ENCODE measurements at regions not wholly inside any gene's neighbourhood (a gene's known extent, or its start where the extent isn't known, plus 50 kb on each side); places are given as distances from the start of the nearest gene placed in this dataset.

DNA sequence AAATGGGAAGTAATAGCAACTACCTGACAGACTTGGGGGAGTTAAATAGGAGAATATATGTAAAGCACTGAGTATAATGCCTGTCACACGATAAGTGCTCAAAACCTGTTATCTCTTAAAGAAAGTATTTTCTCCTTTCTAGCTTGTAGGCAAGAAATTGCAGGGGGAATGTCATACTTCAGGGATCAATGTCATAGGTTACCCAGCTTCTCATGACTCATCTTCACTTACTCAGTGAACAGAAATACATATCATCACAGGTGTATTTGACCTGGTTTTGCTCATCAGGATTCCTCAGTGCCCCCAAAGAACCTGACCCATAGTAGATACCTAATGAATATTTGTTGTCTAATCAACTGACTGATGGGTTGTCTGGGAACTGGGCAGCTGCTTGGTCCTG is 285.0 kb upstream of the ATP2B1 start:
- ATAC-seq (replicated peaks): peak; percentile 63

DNA sequence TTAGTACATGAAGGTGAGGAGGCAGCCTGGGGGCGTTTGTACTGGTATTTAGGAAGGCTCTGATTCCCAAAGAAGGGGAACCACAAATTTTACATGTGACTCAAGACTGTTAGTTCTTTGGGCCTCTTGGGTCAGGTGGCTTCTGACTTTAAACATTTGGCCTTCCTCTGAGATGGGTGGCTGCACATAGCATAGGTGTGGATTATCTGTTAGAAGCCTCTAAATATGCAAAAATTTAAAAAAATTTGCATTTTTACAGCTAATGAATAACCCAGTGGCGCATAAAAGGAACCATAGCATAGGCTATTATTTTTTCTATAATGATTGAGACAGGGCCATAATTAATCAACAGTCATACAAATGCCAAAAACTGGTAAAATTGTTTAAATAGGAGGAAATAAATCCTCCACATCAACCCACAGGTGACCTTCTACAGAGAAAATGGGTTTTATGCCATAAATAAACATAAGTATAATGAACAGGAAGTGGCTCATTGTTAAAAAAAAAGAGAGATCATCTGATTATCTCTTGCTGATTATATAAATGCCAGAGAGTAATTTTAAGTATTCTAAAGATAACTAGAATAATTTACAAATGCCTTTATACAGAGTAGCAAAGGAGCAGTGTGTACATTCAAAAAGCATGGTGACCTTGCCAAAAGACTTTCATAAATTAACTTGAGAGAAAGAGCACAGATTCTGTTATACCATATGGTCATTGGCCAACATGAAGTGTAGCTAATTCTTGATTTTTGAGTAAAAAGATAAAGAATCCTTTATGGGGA is 284.2 kb upstream of the ATP2B1 start:
- Mint-ChIP-seq H3K4me3 (no peak overlapping the region), H3K9me3 (peaks cover 4% of the 10 kb centered on the region), H3K36me3 (ENCODE audit: low read depth) (no peaks in the 10 kb centered on the region), H3K27me3 (no peaks in the 10 kb centered on the region), H3K27ac (peak overlapping the region; percentile 17), H3K4me1 (peaks cover 18% of the 10 kb centered on the region)
- no peak for ATAC-seq (replicated peaks)

More for the DNA sequence above, 285.0 kb upstream of the ATP2B1 start:
- Mint-ChIP-seq H3K4me3 (no peak overlapping the region), H3K36me3 (ENCODE audit: low read depth) (no peaks in the 10 kb centered on the region), H3K27ac (no peak overlapping the region), H3K27me3 (no peaks in the 10 kb centered on the region), H3K4me1 (peaks cover 18% of the 10 kb centered on the region), H3K9me3 (peaks cover 4% of the 10 kb centered on the region)

DNA sequence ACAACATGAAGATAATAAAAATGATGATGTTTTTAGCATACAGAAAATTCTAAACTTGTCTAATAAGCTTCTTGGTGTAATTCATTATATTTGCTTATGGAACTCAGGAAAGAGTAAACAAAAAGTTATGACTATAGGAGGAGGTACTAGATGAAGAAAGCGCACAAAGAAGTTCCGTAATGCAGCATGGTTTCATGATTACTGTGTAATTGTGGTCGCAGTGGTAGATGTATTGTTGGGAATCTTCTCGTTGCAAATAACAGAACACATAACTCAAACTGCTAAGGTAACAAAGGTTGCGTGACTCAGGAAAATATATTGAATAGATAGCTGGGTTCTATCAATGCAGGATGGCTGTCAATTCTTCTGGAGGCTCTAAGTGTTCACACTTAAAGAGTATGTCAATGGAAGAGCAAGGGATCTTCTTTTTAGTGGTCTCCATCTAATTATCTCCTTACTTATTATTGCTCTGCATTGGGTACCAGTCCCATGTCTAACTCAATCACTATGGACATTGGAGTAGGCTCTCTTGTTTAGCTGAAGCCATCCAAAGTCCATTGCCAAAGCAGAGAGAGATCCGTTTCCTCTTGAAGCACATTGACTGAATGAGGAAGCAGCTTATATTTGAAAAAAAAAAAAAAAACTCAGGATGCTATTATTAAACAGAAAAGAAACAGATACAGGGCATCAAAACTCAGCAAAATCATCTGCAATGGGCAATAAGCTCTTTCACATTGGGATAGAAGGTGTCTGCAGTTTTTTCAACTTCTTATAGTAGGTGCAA is 283.4 kb upstream of the ATP2B1 start:
- Mint-ChIP-seq H3K4me1 (peaks cover 18% of the 10 kb centered on the region), H3K27ac (peak overlapping the region; percentile 17), H3K9me3 (peaks cover 4% of the 10 kb centered on the region), H3K36me3 (ENCODE audit: low read depth) (no peaks in the 10 kb centered on the region), H3K4me3 (no peak overlapping the region), H3K27me3 (no peaks in the 10 kb centered on the region)
- peak; percentile 55 for ATAC-seq (replicated peaks)

DNA sequence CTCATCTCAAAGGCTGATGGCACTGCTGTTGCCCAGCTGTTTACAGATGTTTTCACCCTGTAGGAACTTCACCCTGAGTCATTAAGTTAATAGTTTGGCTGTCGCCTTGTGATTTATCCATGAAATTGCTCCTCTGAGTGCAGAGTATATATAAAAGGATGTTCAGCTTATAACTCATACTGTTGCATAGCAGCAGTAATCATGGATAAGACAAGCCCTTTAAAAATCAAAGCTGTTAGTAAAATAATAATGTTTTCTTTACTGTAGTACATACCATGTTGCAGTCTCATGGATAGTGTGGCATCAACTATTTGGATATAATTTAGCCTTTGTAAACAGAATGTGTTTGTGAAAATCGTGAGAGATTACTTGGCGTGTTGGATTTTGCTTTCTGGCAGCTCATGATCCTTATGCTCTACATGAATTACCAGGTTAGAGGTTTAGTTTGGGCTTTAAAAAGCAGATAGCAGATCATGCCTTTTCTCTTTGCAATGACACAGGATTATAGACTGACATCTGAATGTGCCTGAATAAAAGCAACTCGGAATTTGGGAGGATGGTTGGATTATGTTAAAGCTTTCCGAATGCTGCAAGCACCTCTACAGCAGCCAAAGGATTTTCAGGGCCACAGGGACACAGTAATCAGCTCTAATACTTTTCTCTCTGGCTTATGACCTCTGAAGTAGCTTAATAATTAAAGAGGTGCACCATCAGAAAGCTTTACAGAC is 279.7 kb upstream of the ATP2B1 start:
- Mint-ChIP-seq H3K27ac (no peak overlapping the region), H3K27me3 (no peaks in the 10 kb centered on the region), H3K9me3 (peaks cover 4% of the 10 kb centered on the region), H3K4me1 (peaks cover 18% of the 10 kb centered on the region), H3K4me3 (no peak overlapping the region), H3K36me3 (ENCODE audit: low read depth) (no peaks in the 10 kb centered on the region)
- no peak for ATAC-seq (replicated peaks)

DNA sequence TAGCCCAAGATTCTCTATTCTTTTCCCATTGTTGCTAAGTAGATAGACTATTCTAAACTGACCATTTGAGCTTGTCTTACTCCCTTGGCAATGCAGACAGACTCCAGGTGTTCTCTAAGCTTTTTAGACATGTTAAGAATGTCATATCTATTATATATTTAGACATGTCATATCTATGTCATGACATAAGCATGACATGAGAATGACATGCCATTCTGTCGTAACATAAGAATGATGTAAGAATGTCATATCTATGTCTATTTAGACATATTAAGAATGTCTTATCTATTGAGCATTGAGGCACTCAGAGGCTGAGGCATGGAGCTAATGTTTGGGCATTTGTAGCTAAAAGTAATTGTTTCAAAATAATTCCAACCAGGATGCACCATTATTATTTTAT is 277.3 kb upstream of the ATP2B1 start:
- peaks cover 5% of the 10 kb centered on the region for H3K4me1 Mint-ChIP-seq
- ATAC-seq (replicated peaks): no peak
- H3K27me3 Mint-ChIP-seq: no peaks in the 10 kb centered on the region
- no peaks in the 10 kb centered on the region for H3K36me3 Mint-ChIP-seq (ENCODE audit: low read depth)
- H3K27ac Mint-ChIP-seq: no peak overlapping the region
- H3K9me3 Mint-ChIP-seq: no peaks in the 10 kb centered on the region
- H3K4me3 Mint-ChIP-seq: no peak overlapping the region

DNA sequence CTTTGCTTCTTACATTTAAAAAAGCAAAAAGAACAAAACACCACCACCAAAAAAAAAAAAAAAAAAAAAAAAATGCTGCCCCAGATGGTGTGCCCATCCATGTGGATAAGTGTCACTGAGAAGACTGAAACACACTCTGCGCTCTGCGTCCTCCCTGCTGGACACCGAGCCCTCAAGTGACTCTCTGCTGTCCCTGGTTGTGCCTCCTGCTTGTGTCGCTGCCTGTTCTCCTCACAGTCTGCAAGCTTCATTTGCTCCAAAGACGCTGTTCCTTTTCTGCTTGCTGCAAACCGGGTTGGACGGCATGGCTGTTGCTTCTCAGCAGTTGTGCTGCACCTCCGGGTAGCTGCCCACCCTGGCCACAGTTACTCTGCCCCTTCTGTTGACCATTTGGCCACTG is 276.2 kb upstream of the ATP2B1 start:
- Mint-ChIP-seq H3K36me3 (ENCODE audit: low read depth) (no peaks in the 10 kb centered on the region), H3K4me1 (peaks cover 5% of the 10 kb centered on the region), H3K27me3 (no peaks in the 10 kb centered on the region), H3K27ac (no peak overlapping the region), H3K9me3 (no peaks in the 10 kb centered on the region), H3K4me3 (no peak overlapping the region)
- ATAC-seq (replicated peaks): no peak

DNA sequence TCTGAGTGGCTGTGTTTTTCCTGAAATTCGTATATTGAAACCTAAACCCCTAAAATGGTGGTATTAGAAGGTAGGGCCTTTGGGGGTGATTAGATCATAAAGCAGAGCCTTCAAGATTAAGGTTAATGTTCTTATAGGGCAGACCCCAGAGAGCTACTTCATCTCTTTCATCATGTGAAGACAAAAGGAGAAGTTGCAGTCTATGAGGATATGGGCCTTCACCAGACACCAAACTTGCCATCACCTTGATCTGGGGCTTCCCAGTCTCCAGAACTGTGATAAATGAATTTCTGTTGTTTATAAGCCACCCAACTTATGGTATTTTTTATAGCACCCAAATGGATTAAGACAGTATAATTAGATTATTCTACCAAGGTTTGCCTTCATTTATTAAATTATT is 275.0 kb upstream of the ATP2B1 start:
- peaks cover 5% of the 10 kb centered on the region for H3K4me1 Mint-ChIP-seq
- no peaks in the 10 kb centered on the region for H3K36me3 Mint-ChIP-seq (ENCODE audit: low read depth)
- no peak overlapping the region for H3K27ac Mint-ChIP-seq
- no peaks in the 10 kb centered on the region for H3K9me3 Mint-ChIP-seq
- ATAC-seq (replicated peaks): no peak
- no peaks in the 10 kb centered on the region for H3K27me3 Mint-ChIP-seq
- H3K4me3 Mint-ChIP-seq: no peak overlapping the region

DNA sequence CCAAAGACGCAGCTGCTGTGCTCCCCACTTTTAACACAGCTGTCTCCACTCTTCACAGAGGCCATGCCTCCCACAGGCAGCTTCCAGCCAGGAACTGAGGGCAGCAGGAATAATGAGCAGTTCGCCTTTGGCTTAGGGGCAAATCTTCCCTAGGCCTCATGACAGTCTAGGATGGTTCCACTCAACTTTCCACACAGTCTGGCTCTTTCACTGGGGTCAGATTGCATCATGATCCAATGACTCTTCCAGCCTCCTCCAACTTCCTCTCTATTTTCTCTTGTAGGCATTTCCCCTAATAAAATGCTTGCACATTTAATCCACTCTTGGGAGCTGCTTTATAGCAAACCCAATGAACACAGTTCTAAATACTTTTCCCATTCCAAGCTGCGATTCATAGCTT is 271.6 kb upstream of the ATP2B1 start:
- H3K4me3 Mint-ChIP-seq: no peak overlapping the region
- peaks cover 3% of the 10 kb centered on the region for H3K9me3 Mint-ChIP-seq
- H3K27ac Mint-ChIP-seq: no peak overlapping the region
- ATAC-seq (replicated peaks): no peak
- peaks cover 8% of the 10 kb centered on the region for H3K4me1 Mint-ChIP-seq
- H3K27me3 Mint-ChIP-seq: no peaks in the 10 kb centered on the region
- H3K36me3 Mint-ChIP-seq (ENCODE audit: low read depth): no peaks in the 10 kb centered on the region

DNA sequence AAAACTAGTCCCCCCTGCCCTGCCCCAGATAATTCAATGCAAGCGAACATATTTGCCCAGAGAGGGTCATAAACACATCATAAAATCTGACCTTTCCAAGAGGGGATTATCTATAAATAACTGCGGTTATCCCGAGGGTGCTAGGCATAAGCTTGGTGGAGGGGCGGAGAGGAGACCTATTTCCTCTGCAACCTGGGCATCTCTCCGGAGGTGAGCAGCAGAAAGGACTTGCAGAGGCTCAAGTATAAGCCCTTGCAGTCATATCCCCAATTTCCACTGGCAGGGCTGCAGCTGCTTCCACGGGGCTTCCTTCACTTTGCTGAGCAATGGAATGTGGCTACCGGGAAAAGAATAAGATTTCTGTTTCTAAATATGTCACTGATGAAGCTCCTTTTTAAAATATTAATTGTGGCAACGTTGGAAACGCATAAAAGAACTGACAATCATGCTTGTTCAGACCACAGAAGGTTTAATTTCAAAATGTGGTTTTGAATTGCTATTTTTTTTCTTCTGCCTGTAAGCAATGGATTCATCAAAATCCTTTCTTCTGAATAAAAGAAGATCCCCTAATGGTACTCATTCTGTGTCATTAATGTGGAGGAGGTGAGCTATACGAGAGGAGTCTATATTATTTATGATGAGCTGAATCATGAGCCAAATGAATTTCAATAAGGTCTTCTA is 268.9 kb upstream of the ATP2B1 start:
- H3K27ac Mint-ChIP-seq: no peak overlapping the region

DNA sequence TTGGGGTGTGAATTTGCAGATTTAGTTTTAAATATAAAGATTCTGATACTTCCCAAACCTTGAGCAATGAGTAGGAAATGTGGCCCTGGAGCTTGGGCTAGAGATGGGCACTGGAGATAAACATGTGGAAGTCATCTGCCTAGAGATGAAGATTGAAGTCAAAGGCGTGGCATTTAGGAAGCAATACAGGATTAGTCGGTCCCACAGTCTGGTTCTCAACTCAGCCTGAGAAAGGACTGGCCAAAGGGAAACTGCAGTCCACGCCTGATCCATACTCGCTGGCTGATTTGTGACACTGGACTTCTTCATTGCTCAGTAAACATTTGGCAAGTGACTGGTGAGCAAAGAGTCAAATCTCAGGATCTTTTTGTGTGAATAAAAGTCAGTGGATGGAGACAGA is 268.2 kb upstream of the ATP2B1 start:
- Mint-ChIP-seq H3K36me3 (ENCODE audit: low read depth) (no peaks in the 10 kb centered on the region), H3K4me3 (no peak overlapping the region), H3K27ac (no peak overlapping the region), H3K4me1 (peaks cover 9% of the 10 kb centered on the region), H3K9me3 (peaks cover 3% of the 10 kb centered on the region), H3K27me3 (no peaks in the 10 kb centered on the region)
- ATAC-seq (replicated peaks): no peak

More for the DNA sequence above, 268.9 kb upstream of the ATP2B1 start:
- no peaks in the 10 kb centered on the region for H3K36me3 Mint-ChIP-seq (ENCODE audit: low read depth)
- H3K9me3 Mint-ChIP-seq: peaks cover 3% of the 10 kb centered on the region
- no peak for ATAC-seq (replicated peaks)
- no peaks in the 10 kb centered on the region for H3K27me3 Mint-ChIP-seq
- H3K4me3 Mint-ChIP-seq: no peak overlapping the region
- peaks cover 11% of the 10 kb centered on the region for H3K4me1 Mint-ChIP-seq

DNA sequence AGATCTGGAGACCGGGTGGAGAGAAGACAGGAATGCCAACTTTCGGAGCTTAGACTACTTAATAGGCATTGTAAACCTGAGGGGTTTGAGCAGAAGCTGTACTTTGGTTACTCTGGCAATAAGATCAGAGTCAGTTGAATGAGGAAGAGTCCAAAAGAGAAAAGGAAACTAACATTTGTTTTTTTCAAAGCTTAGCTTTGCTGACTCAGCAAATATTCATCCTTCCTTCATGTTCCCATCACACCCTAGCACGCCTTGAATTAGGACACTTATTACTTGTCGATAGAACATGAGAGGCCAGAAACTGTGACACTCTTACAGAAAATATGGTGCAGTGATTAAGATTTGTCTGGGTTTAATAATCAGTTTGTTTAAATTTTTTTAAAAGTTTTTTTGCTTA is 266.9 kb upstream of the ATP2B1 start:
- Mint-ChIP-seq H3K36me3 (ENCODE audit: low read depth) (no peaks in the 10 kb centered on the region), H3K4me1 (peaks cover 9% of the 10 kb centered on the region), H3K27me3 (no peaks in the 10 kb centered on the region), H3K9me3 (peaks cover 3% of the 10 kb centered on the region), H3K27ac (no peak overlapping the region), H3K4me3 (no peak overlapping the region)
- no peak for ATAC-seq (replicated peaks)

DNA sequence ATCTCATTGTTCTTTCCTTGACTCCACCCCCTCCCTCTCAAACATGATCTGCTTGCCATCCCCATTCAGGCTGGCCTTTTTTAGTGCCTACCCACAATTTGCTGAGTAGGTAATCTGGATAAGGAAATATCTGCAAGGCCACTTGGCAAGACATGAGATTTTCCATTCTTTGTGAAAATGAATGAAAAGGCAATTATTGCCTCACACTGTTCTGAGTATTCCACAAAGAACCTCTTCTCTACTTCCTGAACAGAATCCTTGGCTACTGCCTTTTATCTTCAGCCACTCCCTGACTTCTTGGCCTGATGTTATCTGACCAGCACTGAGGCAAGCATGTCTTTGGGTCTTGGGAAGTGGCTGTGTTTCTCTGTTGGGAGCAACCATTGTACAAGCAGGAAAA is 263.2 kb upstream of the ATP2B1 start:
- no peak for ATAC-seq (replicated peaks)
- H3K36me3 Mint-ChIP-seq (ENCODE audit: low read depth): no peaks in the 10 kb centered on the region
- no peaks in the 10 kb centered on the region for H3K27me3 Mint-ChIP-seq
- H3K4me3 Mint-ChIP-seq: no peak overlapping the region
- peaks cover 10% of the 10 kb centered on the region for H3K4me1 Mint-ChIP-seq
- H3K9me3 Mint-ChIP-seq: peaks cover 3% of the 10 kb centered on the region
- H3K27ac Mint-ChIP-seq: no peak overlapping the region

DNA sequence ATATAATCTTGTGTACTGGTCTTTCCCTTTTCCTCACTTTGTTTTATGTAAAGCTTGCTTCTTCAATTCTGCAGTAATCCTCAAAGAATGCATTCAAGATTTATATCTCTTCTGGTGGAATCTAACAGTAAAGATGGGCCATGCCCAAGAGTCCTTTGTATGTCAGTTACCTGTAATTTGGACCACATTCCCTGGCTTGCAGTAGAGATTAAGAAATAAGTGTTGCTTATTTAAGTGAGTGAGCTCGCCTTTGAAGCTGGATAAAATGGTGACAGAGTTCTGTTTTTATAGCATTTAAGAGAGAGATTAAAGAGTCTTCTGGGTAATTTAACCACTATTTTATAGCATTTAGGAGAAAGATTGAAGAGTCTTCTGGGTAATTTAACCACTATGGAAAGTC is 262.1 kb upstream of the ATP2B1 start:
- H3K4me3 Mint-ChIP-seq: no peak overlapping the region
- no peak for ATAC-seq (replicated peaks)
- H3K27me3 Mint-ChIP-seq: no peaks in the 10 kb centered on the region
- no peak overlapping the region for H3K27ac Mint-ChIP-seq
- peaks cover 3% of the 10 kb centered on the region for H3K9me3 Mint-ChIP-seq
- peaks cover 10% of the 10 kb centered on the region for H3K4me1 Mint-ChIP-seq
- H3K36me3 Mint-ChIP-seq (ENCODE audit: low read depth): no peaks in the 10 kb centered on the region

DNA sequence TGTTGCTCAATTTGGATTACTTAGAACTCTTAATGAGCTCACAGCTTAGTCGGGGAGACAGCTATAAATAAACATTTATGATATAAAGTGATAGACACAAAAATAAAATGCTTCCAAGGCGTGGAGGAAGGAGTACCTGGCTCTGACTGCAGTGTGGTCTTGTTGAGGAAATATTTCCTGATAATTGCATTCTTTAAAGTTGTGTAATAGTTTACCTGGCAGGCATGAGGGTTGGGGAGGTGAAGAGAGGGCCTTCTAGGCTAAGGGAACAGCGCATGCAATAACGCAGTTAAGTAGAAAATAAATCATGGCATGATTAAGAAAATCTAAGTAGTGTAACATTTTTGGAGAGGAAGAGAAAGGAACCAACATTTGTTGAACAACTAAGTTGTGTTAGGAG is 260.5 kb upstream of the ATP2B1 start:
- no peak for ATAC-seq (replicated peaks)
- peaks cover 4% of the 10 kb centered on the region for H3K4me1 Mint-ChIP-seq
- H3K27me3 Mint-ChIP-seq: no peaks in the 10 kb centered on the region
- no peak overlapping the region for H3K27ac Mint-ChIP-seq
- no peaks in the 10 kb centered on the region for H3K9me3 Mint-ChIP-seq
- no peak overlapping the region for H3K4me3 Mint-ChIP-seq
- no peaks in the 10 kb centered on the region for H3K36me3 Mint-ChIP-seq (ENCODE audit: low read depth)

All from activated T-helper 17 cell treated with anti-CD3 and anti-CD28 coated beads, Interleukin-2, amount 50 U/mL, for 72 hours (primary cell).